PC-9 (cell line): ENCODE measurements at regions not wholly inside any gene's neighbourhood (a gene's known extent, or its start where the extent isn't known, plus 50 kb on each side); places are given as distances from the start of the nearest gene placed in this dataset.

Source experiments
- BruUV-seq: library from RNA; stranded (reverse); fragments of 400-500 nt; replicated peaks from 2 replicates; lab custom pipeline; 2021; lab: Mats Ljungman, UMichigan
- CTCF ChIA-PET: fragments of 300-600 bp; sonication (Branson Sonifier 250); formaldehyde crosslinking; loops from one replicate; lab custom pipeline; 2022; ENCODE audit warnings: antibody characterized with exemption; lab: Charles Lee
- POLR2A ChIA-PET: fragments of 300-600 bp; sonication (Branson Sonifier 250); formaldehyde crosslinking; loops from one replicate; lab custom pipeline; 2022; ENCODE audit warnings: antibody characterized with exemption; ENCODE audit not compliant: unreplicated experiment; lab: Charles Lee
- DNase-seq, 2 experiments: peaks; one replicate each; pipeline versions ENCODE4 v3.0.0 to v3.0.0-alpha.2; 2015 to 2022; ENCODE audit warnings: mixed read lengths in 1 of 2
- H2AFZ ChIP-seq: fragments of 200-600 bp; sonication (generic); 2 replicates; pipeline ENCODE4 v1.8.1; 2017; ENCODE audit warnings: antibody characterized with exemption
- H3F3A ChIP-seq: fragments of 200-600 bp; sonication (generic); 2 replicates; pipeline ENCODE4 v1.8.1; 2017; ENCODE audit warnings: antibody characterized with exemption, mild to moderate bottlenecking, low read depth; ENCODE audit not compliant: insufficient read depth
- H3K27ac ChIP-seq: fragments of 200-600 bp; sonication (generic); 2 replicates; pipeline ENCODE4 v1.6.1; 2016; ENCODE audit warnings: mixed run types
- H3K27me3 ChIP-seq: fragments of 200-600 bp; sonication (generic); 2 replicates; pipeline ENCODE4 v1.6.1; 2016; ENCODE audit warnings: low read depth, mixed run types; ENCODE audit not compliant: insufficient read depth
- H3K36me3 ChIP-seq: fragments of 200-600 bp; sonication (generic); 2 replicates; pipeline ENCODE4 v1.6.1; 2016; ENCODE audit warnings: low read depth, mixed run types
- H3K4me1 ChIP-seq: fragments of 200-600 bp; sonication (generic); replicated peaks from 2 replicates; pipeline ENCODE4 v1.6.1; 2016; ENCODE audit warnings: mixed run types; ENCODE audit not compliant: insufficient read depth
- H3K4me2 ChIP-seq: fragments of 200-600 bp; sonication (generic); 2 replicates; pipeline ENCODE4 v1.6.1; 2017; ENCODE audit warnings: mixed run types
- H3K4me3 ChIP-seq: fragments of 200-600 bp; sonication (generic); 2 replicates; pipeline ENCODE4 v1.6.1; 2016; ENCODE audit warnings: mixed run types
- H3K79me2 ChIP-seq: fragments of 200-600 bp; sonication (generic); 2 replicates; pipeline ENCODE4 v1.6.1; 2017; ENCODE audit warnings: low read depth, mixed run types
- H3K9me2 ChIP-seq: fragments of 200-600 bp; sonication (generic); 2 replicates; pipeline ENCODE4 v1.8.1; 2017; ENCODE audit warnings: mild to moderate bottlenecking; ENCODE audit not compliant: insufficient read depth
- H3K9me3 ChIP-seq: fragments of 200-600 bp; sonication (generic); 2 replicates; pipeline ENCODE4 v1.8.1; 2016; ENCODE audit warnings: low read depth; ENCODE audit not compliant: insufficient read depth
- H4K20me1 ChIP-seq: fragments of 200-600 bp; sonication (generic); 2 replicates; pipeline ENCODE4 v1.8.1; 2017; ENCODE audit not compliant: insufficient read depth
- EZH2 ChIP-seq: fragments of 200-600 bp; sonication (generic); IDR thresholded peaks from 2 replicates; pipeline ENCODE4 v1.8.0; 2017; ENCODE audit warnings: antibody characterized with exemption, low read depth
- intact Hi-C: fragments of 100-400 bp; cut with micrococcal nuclease; formaldehyde crosslinking; loops from one replicate; pipeline ENCODE4 v1.10.0; 2022; ENCODE audit not compliant: unreplicated experiment
- TF ChIP-seq, protein P1 (sequence below): fragments of 200-600 bp; sonication (generic); conservative IDR thresholded peaks from 2 replicates; pipeline ENCODE4 v1.6.1; 2017; ENCODE audit warnings: mixed run types, antibody characterized with exemption, mild to moderate bottlenecking, moderate library complexity

DNA sequence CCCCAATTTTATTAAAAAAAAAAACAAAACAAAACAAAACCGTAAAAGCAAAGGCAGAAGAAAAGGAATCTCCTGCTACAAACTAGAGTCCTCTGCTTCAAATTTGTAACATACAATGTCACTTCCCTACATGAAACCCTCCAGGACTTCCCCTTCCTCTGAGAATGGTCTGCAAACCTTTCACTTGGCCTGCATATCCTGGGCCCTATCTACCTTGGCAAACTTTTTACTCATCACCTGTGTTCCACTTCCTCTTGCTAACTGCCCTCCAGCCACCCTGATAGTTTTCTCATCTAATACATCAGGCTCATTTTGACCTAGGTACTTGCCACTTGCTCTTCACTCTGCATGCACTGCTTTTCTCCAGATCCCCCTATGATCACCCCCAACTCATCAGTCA is 255.5 kb downstream of the ETAA1 start:
- H4K20me1 ChIP-seq: no peaks in the 10 kb centered on the region
- TF ChIP-seq, protein P1, sequence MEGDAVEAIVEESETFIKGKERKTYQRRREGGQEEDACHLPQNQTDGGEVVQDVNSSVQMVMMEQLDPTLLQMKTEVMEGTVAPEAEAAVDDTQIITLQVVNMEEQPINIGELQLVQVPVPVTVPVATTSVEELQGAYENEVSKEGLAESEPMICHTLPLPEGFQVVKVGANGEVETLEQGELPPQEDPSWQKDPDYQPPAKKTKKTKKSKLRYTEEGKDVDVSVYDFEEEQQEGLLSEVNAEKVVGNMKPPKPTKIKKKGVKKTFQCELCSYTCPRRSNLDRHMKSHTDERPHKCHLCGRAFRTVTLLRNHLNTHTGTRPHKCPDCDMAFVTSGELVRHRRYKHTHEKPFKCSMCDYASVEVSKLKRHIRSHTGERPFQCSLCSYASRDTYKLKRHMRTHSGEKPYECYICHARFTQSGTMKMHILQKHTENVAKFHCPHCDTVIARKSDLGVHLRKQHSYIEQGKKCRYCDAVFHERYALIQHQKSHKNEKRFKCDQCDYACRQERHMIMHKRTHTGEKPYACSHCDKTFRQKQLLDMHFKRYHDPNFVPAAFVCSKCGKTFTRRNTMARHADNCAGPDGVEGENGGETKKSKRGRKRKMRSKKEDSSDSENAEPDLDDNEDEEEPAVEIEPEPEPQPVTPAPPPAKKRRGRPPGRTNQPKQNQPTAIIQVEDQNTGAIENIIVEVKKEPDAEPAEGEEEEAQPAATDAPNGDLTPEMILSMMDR: no peak
- TF ChIP-seq EZH2: no peak
- no peak for DNase-seq
- H3F3A ChIP-seq: no peaks in the 10 kb centered on the region
- no peaks in the 10 kb centered on the region for H3K27me3 ChIP-seq
- no peaks in the 10 kb centered on the region for H3K9me3 ChIP-seq
- no peaks in the 10 kb centered on the region for H3K9me2 ChIP-seq
- intact Hi-C loops: loop anchor here (10.0 kb wide), 1 partner anchor 1228 kb away; no protein-coding TSS in a partner anchor
- H3K36me3 ChIP-seq: no peaks in the 10 kb centered on the region
- BruUV-seq: no TSS peak
- CTCF ChIA-PET: no interaction called here
- no peak overlapping the region for H3K4me2 ChIP-seq
- H3K27ac ChIP-seq: no peak overlapping the region
- no peak overlapping the region for H3K4me3 ChIP-seq
- H3K4me1 ChIP-seq: no peaks in the 10 kb centered on the region
- POLR2A ChIA-PET: no interaction called here
- no peaks in the 10 kb centered on the region for H3K79me2 ChIP-seq
- no peak overlapping the region for H2AFZ ChIP-seq

DNA sequence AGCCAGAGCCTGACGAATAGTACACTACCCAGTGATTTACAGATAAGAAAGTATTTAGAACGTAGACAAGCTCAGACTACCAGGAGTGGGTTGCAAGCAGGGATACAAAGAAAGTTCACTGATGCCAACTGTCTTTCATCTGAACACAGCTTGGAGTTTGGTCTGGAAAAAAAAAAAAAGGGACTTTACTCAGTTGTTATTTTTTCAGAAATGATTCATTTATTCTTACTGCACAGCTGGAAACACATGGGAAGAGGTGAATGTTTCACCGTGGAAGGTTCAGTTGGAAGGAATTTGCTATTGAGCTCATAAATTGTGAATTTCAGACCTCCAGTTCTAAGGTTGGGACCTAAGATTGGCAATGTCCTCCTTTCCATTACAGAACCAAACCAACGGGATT is 259.7 kb downstream of the ETAA1 start:
- ChIA-PET CTCF (interaction anchor here (0.7 kb wide), 1 partner anchor 562 kb away, joined by 5 read pairs; no protein-coding TSS in a partner anchor), POLR2A (no interaction called here)
- Histone ChIP-seq H3K4me2 (no peak overlapping the region), H3K9me2 (no peaks in the 10 kb centered on the region), H3K79me2 (no peaks in the 10 kb centered on the region), H3F3A (no peaks in the 10 kb centered on the region), H4K20me1 (no peaks in the 10 kb centered on the region), H3K36me3 (no peaks in the 10 kb centered on the region), H3K27ac (no peak overlapping the region), H2AFZ (no peak overlapping the region), H3K27me3 (no peaks in the 10 kb centered on the region), H3K4me3 (no peak overlapping the region), H3K4me1 (no peaks in the 10 kb centered on the region), H3K9me3 (no peaks in the 10 kb centered on the region)
- no peak for DNase-seq
- intact Hi-C loops: loop anchor here (10.0 kb wide), 1 partner anchor 1232 kb away; no protein-coding TSS in a partner anchor
- BruUV-seq: no TSS peak
- TF ChIP-seq, protein P1: no peak
- TF ChIP-seq EZH2: no peak

DNA sequence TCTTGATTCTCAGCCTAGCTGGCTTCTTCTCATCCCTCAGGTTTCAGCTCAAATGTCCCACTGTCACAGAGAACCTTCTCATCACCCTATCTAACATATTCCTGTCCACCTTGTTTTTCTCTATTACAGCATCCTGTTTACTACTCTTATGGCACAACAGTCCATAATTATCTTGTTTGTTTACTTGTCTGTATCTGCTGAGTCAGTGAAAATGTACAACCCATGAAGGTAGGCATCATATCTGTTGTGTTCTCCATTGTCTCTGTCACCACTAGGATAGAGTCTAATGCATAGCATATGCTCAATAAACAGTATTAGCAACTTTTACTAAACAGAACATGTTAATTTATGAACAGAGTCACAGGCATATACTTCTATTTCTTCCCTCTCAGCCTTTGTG is 261.7 kb downstream of the ETAA1 start:
- Histone ChIP-seq H3K9me2 (no peaks in the 10 kb centered on the region), H3K4me2 (no peak overlapping the region), H3K79me2 (no peaks in the 10 kb centered on the region), H3K27me3 (no peaks in the 10 kb centered on the region), H3K9me3 (no peaks in the 10 kb centered on the region), H3K4me1 (no peaks in the 10 kb centered on the region), H4K20me1 (no peaks in the 10 kb centered on the region), H3K36me3 (no peaks in the 10 kb centered on the region), H3K4me3 (no peak overlapping the region), H2AFZ (no peak overlapping the region), H3K27ac (no peak overlapping the region), H3F3A (no peaks in the 10 kb centered on the region)
- CTCF ChIA-PET: no interaction called here
- DNase-seq: no peak
- POLR2A ChIA-PET: no interaction called here
- BruUV-seq: no TSS peak
- intact Hi-C loops: loop anchor here (10.0 kb wide), 1 partner anchor 1234 kb away; no protein-coding TSS in a partner anchor
- TF ChIP-seq, protein P1: no peak
- no peak for TF ChIP-seq EZH2
